ENCODE measurements at regions not wholly inside any gene's neighbourhood (a gene's known extent, or its start where the extent isn't known, plus 50 kb on each side); places are given as distances from the start of the nearest gene placed in this dataset.

DNA sequence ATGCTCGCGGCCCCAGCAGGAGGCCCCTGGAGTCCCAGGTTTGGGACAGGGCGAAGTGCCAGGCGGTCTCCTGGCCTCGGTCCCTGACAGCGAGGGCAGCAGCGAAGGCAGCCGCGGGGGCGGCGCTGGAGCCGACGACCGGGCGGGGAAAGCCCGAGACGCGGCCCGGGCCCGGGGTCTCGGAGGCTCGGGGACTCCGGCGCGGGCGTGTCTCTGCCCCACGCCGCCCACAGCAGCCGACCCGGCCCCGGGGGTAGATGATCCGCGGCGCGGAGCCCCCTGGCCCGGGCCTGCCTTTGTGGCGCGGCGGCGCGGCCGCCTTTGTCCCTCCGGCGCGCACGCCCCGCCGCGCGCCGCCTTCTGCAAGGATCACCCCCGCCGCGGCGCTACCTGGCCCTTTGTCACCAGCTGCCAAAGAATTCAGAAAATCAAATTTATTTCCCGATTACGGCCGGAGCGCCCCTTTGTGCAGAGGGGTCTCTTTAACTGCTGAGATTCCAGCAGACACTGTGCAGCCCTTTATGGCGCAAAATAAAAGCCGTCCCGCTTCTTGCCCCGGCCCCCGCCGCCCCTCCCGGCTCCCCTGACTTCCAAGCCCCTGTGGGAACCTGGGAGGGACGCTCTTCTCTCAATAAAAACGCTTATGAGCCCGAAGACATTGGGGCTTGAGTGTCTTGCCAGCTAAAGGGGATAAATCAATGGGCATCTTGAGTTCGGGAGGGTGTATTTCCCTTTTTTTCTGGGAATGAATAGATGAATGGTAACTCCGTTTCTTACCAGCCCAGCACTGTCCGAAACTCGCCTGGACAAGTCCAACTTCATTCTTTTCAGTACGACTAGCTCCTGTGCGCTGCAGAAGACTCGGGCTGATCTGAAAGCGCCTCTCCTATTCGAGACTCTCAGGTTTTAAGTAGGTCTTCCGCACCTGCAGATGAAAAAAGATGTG is 68.4 kb downstream of the HES1 start:
- DNase-seq (ENCODE audit: low spot score in 2 of 2), result no peak

DNA sequence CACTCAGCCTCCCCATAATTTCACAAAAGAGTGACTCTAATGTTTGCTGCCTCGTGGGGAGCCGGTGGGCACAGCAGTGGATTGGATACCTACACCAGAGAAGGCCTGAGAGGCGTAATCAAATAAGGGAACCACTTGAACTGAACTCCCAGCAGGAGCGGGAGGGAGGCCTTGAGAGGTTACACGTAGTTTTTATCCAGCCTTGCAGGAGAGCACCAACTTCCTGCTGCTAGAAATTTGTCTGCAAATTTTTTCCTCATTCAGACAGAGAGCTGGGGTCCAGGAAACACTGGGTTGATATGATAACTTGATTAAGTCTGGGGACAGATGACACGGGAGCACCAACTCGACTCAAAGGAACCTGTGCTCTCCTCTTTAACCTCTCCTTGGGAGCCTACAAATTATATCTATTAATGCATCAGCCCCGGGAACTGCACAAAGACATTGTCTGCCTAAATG is 69.8 kb downstream of the HES1 start:
- Mint-ChIP-seq H3K27me3 (peaks cover 66% of the 10 kb centered on the region), H3K4me1 (peaks cover 4% of the 10 kb centered on the region), H3K4me3 (no peak overlapping the region), H3K9me3 (no peaks in the 10 kb centered on the region), H3K36me3 (ENCODE audit: insufficient read depth) (no peaks in the 10 kb centered on the region), H3K27ac (ENCODE audit: low read depth) (no peak overlapping the region)
- no peak for ATAC-seq (replicated peaks; ENCODE audit: extremely low read depth, poor library complexity, severe bottlenecking)
- DNase-seq (ENCODE audit: low spot score in 2 of 2), result no peak

More for the DNA sequence above, 68.4 kb downstream of the HES1 start:
- peak overlapping the region; percentile 54 for H3K4me3 Mint-ChIP-seq
- peaks cover 78% of the 10 kb centered on the region for H3K27me3 Mint-ChIP-seq
- H3K36me3 Mint-ChIP-seq (ENCODE audit: insufficient read depth), result no peaks in the 10 kb centered on the region
- H3K9me3 Mint-ChIP-seq, result no peaks in the 10 kb centered on the region
- peaks cover 4% of the 10 kb centered on the region for H3K4me1 Mint-ChIP-seq
- ATAC-seq (replicated peaks; ENCODE audit: extremely low read depth, poor library complexity, severe bottlenecking), result no peak
- H3K27ac Mint-ChIP-seq (ENCODE audit: low read depth), result no peak overlapping the region

DNA sequence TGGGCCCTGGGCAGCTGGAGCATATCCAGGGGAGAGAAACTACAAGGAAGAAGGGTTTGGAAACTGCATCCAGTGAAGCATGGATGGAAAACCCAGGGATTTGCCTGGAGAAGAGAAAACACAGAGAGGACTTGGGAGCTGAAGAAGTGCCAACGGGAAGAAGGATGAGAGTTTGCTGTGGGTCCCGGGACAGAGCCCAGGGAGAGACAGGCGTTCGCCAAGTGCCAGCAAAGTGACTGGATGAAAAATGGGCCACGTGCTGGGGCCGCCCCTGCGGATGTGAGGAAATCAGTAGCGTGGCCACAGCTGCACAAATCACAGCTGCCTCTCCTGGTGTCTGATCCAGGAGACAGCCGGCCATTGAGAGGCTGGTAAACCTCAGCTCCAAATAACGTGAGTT is 70.4 kb downstream of the HES1 start:
- DNase-seq (ENCODE audit: low spot score in 2 of 2) (no peak), ATAC-seq (replicated peaks; ENCODE audit: extremely low read depth, poor library complexity, severe bottlenecking) (no peak)
- Mint-ChIP-seq H3K4me1 (peaks cover 4% of the 10 kb centered on the region), H3K9me3 (no peaks in the 10 kb centered on the region), H3K27me3 (peaks cover 66% of the 10 kb centered on the region), H3K27ac (ENCODE audit: low read depth) (no peak overlapping the region), H3K4me3 (no peak overlapping the region), H3K36me3 (ENCODE audit: insufficient read depth) (no peaks in the 10 kb centered on the region)

DNA sequence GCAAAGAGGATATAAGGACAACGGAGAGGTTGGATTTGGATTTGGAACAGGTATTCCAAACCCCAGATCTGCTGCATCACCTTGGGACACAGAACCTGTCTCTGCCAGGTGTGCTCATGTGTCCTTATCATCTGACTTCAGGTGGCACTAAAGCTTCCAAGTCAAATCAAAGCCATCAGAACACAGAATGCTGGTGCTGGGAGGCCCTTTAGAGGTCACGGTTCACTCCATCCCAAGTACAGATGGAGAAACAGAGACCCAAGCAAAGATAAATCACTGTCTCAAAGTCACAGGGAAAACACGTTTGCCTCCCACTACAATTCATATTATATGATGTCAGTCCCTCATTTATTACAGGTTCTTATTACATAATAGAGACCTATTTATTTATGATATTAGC is 72.8 kb downstream of the HES1 start:
- H3K27ac Mint-ChIP-seq (ENCODE audit: low read depth), result no peak overlapping the region
- no peaks in the 10 kb centered on the region for H3K36me3 Mint-ChIP-seq (ENCODE audit: insufficient read depth)
- DNase-seq (ENCODE audit: low spot score in 2 of 2), result no peak
- H3K4me1 Mint-ChIP-seq, result peaks cover under 1% of the 10 kb centered on the region
- H3K27me3 Mint-ChIP-seq, result peaks cover 65% of the 10 kb centered on the region
- no peaks in the 10 kb centered on the region for H3K9me3 Mint-ChIP-seq
- H3K4me3 Mint-ChIP-seq, result no peak overlapping the region
- no peak for ATAC-seq (replicated peaks; ENCODE audit: extremely low read depth, poor library complexity, severe bottlenecking)

DNA sequence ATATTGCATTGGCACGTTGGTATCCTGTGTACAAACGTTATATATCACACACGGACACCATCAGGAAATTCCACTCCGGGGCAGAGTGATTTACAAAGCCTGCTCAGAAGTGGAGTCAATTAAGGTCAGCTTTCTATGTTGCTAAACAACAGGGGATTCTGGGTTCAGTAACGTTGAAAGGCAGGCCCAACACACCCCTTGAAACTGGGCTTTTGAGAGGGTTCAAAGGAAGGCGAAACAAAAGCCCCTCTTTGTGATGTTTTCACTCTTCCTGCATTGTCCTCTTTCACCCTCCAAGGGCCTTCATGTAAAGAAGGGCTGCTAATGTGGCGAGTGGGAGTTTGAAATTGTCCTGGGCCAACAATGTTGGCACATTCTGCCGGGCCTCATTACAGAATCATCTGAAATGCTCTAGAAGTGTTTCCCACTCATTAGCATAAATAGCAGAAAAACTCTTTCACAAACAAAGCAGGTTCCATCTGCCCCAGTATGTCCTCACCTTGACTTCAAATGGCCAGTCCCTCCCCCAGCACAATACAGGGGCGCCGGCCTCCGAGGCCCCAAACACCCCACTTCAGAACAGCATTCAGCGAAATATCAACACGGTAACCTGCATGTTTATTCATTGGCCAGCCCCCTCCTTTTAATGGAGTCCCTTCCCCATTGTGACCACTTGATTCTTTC is 76.4 kb downstream of the HES1 start:
- no peak for ATAC-seq (replicated peaks; ENCODE audit: extremely low read depth, poor library complexity, severe bottlenecking)
- H3K36me3 Mint-ChIP-seq (ENCODE audit: insufficient read depth), result no peaks in the 10 kb centered on the region

DNA sequence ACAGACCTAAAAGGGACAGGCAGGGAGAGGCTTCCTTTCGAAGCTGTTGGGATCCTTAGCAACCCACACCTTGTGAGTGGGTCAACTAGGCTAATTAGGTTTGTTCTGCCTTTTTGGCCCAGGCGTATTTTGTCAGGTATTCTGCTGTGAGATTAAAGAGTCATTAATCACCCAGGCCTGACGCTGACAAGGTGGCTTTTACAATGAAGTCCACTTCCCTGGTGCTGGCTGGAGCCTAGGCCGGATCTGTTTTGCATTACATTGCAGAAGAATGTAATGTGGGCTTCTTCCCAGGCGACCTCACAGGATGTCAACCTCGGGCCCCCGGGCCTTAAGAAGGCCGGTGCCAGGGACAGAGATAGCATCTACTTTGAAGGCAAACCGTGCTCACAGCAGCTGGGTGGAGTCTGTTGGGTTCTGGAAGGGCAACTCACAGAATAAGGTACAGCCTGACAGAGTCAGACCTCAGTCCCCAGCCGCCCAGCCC is 76.9 kb downstream of the HES1 start:
- H3K4me1 Mint-ChIP-seq, result no peaks in the 10 kb centered on the region
- H3K4me3 Mint-ChIP-seq, result no peak overlapping the region
- no peak overlapping the region for H3K27ac Mint-ChIP-seq (ENCODE audit: low read depth)
- no peak for ATAC-seq (replicated peaks; ENCODE audit: extremely low read depth, poor library complexity, severe bottlenecking)
- H3K36me3 Mint-ChIP-seq (ENCODE audit: insufficient read depth), result no peaks in the 10 kb centered on the region
- DNase-seq (ENCODE audit: low spot score in 2 of 2), result no peak
- H3K27me3 Mint-ChIP-seq, result peaks cover 44% of the 10 kb centered on the region
- no peaks in the 10 kb centered on the region for H3K9me3 Mint-ChIP-seq

More for the DNA sequence above, 76.4 kb downstream of the HES1 start:
- no peak for DNase-seq (ENCODE audit: low spot score in 2 of 2)
- Mint-ChIP-seq H3K4me3 (no peak overlapping the region), H3K27ac (ENCODE audit: low read depth) (no peak overlapping the region), H3K4me1 (no peaks in the 10 kb centered on the region), H3K27me3 (peaks cover 47% of the 10 kb centered on the region), H3K9me3 (no peaks in the 10 kb centered on the region)

DNA sequence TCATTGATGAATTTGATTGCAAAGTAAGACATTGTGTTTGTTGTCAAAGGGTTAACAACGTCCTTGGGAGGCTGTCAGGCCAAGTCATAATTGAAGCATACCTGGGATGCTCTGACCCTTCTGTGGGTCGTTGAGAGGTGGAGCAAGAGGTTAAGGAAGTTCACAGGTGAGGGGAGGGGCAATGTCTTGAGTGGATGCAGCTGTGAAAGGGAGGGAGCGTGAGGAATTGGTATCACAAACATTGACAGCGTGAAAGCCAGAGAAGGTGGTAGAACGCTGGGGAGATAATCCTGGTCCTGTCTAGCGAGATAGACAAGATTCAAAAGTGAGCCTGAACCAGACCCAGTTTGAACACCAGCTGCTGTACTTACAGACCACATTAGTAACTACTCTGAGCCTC is 79.4 kb downstream of the HES1 start:
- DNase-seq (ENCODE audit: low spot score in 2 of 2) (no peak), ATAC-seq (replicated peaks; ENCODE audit: extremely low read depth, poor library complexity, severe bottlenecking) (no peak)
- H3K36me3 Mint-ChIP-seq (ENCODE audit: insufficient read depth), result no peaks in the 10 kb centered on the region
- H3K27me3 Mint-ChIP-seq, result peaks cover 64% of the 10 kb centered on the region
- no peak overlapping the region for H3K27ac Mint-ChIP-seq (ENCODE audit: low read depth)
- H3K4me3 Mint-ChIP-seq, result no peak overlapping the region
- no peaks in the 10 kb centered on the region for H3K9me3 Mint-ChIP-seq
- no peaks in the 10 kb centered on the region for H3K4me1 Mint-ChIP-seq

DNA sequence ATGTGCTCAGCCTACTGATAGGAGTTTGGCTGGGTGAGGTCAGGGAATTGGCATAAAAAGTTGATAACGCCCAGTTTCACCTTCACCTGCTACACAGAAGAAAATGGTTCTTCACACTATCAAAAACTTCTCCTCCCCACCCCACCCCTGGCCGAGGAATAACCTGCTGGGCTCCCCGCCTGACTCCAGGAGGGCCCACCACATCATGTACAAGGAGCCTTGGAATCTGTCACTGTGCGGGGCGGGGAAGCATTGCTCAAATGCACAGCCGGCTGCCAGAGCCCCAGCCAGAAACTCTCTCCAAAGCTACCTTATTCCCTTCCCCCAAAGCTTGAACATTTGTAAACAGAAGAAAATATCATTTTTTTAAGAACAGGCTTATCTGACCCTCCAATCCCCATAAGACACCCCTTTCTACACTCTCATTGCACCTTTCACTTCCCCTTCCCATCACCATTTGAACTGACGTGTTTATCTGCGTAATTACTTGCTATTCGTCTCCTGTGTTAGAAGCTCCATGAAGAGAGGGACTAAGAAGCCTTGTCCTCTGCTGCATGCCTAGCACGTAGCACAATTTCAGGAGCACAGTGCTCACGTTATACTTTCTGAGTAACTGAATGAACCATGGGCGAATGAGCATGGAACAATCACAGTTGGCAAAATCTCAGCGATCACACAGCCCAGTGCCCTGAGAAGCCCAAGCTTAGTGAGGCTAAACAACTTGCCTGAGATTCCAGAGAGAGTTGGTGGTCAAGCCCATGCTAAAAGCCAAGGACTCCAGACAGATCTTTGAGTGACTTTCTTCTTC is 82.9 kb downstream of the HES1 start:
- H3K9me3 Mint-ChIP-seq, result no peaks in the 10 kb centered on the region
- H3K4me3 Mint-ChIP-seq, result no peak overlapping the region
- H3K36me3 Mint-ChIP-seq (ENCODE audit: insufficient read depth), result no peaks in the 10 kb centered on the region
- H3K27ac Mint-ChIP-seq (ENCODE audit: low read depth), result no peak overlapping the region
- DNase-seq (ENCODE audit: low spot score in 2 of 2) (no peak), ATAC-seq (replicated peaks; ENCODE audit: extremely low read depth, poor library complexity, severe bottlenecking) (no peak)
- no peaks in the 10 kb centered on the region for H3K4me1 Mint-ChIP-seq
- peaks cover 55% of the 10 kb centered on the region for H3K27me3 Mint-ChIP-seq

DNA sequence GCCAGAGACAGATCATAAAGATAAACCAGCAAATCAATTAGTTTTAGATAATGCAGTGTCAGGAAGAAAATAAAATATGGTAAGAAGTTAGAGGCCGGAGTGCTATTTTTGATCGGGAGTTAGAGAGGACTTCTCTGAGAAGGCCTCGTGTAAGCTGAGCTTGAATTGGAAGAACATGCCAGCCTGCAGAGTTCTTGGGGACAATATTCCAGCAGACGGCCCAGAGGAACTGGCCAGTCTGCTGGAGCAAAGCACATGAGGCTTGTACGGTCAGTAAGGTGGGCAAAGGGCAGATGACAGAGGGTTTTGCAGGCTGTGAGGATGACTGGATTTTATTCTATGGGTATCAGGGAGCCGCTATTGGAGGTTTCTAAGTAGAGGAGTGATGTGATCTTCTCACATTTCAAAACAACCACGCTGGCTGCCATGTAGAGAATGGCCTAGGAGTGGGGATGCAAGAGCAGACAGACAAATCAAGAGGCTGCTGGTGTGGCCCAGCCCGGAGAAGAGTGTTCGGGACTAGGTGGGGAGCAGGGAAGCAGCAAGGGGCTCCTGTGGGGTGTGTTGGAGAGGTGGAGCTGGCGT is 84.0 kb downstream of the HES1 start:
- peaks cover 55% of the 10 kb centered on the region for H3K27me3 Mint-ChIP-seq
- ATAC-seq (replicated peaks; ENCODE audit: extremely low read depth, poor library complexity, severe bottlenecking) (no peak), DNase-seq (ENCODE audit: low spot score in 2 of 2) (no peak)
- no peaks in the 10 kb centered on the region for H3K9me3 Mint-ChIP-seq
- no peak overlapping the region for H3K4me3 Mint-ChIP-seq
- H3K27ac Mint-ChIP-seq (ENCODE audit: low read depth), result no peak overlapping the region
- H3K36me3 Mint-ChIP-seq (ENCODE audit: insufficient read depth), result no peaks in the 10 kb centered on the region
- H3K4me1 Mint-ChIP-seq, result peaks cover 9% of the 10 kb centered on the region

DNA sequence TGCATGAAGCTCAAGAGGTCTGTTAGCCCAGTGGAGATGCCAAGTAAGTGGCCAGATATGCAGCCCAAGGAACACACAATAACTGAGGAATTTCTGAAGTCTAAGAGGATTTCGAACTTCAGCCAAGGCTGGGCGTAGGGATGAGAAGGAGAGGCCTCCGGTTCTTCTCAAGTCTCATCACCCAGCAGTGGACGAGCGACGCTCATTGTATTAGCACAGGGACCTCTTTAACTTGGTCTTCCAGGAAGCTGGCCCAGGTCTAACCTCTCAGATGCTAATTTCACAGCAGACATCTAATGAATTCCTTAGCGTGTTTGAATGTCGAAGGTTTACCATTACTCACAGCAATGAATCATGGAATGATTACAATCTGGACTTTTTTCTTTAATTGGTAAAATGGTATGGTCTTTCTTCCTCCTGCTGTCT is 85.0 kb downstream of the HES1 start:
- no peaks in the 10 kb centered on the region for H3K9me3 Mint-ChIP-seq
- peaks cover 9% of the 10 kb centered on the region for H3K4me1 Mint-ChIP-seq
- no peak for DNase-seq (ENCODE audit: low spot score in 2 of 2)
- no peak overlapping the region for H3K4me3 Mint-ChIP-seq
- ATAC-seq (replicated peaks; ENCODE audit: extremely low read depth, poor library complexity, severe bottlenecking), result no peak
- H3K36me3 Mint-ChIP-seq (ENCODE audit: insufficient read depth), result no peaks in the 10 kb centered on the region
- H3K27me3 Mint-ChIP-seq, result peaks cover 64% of the 10 kb centered on the region
- no peak overlapping the region for H3K27ac Mint-ChIP-seq (ENCODE audit: low read depth)

DNA sequence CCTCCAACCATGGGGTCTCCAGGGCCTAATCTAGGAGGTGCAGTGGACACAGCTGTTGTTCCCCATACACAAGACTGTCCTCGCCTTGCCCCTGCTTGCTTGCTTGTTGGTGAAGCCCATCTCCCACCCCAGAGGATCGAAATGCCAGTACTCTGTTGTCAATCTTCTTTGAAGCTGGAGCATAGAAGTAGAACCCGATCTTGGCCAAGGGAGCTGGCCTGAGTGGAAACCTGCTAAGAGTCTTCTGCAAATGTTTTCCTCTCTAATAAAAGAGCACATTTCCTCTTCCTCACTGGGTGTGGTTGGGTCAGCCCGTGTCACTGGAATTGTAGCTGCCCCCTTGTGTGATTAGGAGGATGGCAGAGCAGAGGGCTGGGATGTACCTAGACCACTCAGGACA is 85.4 kb downstream of the HES1 start:
- DNase-seq (ENCODE audit: low spot score in 2 of 2), result no peak
- no peak overlapping the region for H3K4me3 Mint-ChIP-seq
- peaks cover 9% of the 10 kb centered on the region for H3K4me1 Mint-ChIP-seq
- no peaks in the 10 kb centered on the region for H3K9me3 Mint-ChIP-seq
- H3K27me3 Mint-ChIP-seq, result peaks cover 68% of the 10 kb centered on the region
- H3K27ac Mint-ChIP-seq (ENCODE audit: low read depth), result no peak overlapping the region
- H3K36me3 Mint-ChIP-seq (ENCODE audit: insufficient read depth), result no peaks in the 10 kb centered on the region
- no peak for ATAC-seq (replicated peaks; ENCODE audit: extremely low read depth, poor library complexity, severe bottlenecking)

DNA sequence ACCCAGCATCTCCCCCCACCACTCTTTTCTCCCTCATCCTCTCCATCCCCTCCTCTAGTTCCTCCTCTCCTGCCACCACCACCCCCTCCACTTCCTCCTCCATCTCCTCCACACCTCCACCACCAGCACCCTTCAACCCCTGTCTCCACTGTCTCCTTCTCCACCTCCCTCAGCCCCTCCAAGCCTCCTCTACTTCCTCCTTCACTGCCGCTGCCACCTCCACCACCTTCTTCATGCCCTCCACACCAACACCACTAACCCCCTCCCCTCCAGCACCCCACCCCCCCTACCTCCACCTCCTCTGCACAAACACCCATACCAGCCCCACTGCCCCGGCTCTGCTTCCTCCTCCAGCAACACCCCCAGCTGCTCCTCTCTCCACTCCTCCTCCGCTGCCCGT is 88.0 kb downstream of the HES1 start:
- Mint-ChIP-seq H3K36me3 (ENCODE audit: insufficient read depth) (no peaks in the 10 kb centered on the region), H3K27me3 (peaks cover 81% of the 10 kb centered on the region), H3K4me3 (no peak overlapping the region), H3K4me1 (peaks cover 9% of the 10 kb centered on the region), H3K27ac (ENCODE audit: low read depth) (no peak overlapping the region), H3K9me3 (no peaks in the 10 kb centered on the region)
- DNase-seq (ENCODE audit: low spot score in 2 of 2) (no peak), ATAC-seq (replicated peaks; ENCODE audit: extremely low read depth, poor library complexity, severe bottlenecking) (no peak)

Data from central memory CD8-positive, alpha-beta T cell (primary cell).